ENCODE measurements at regions not wholly inside any gene's neighbourhood (a gene's known extent, or its start where the extent isn't known, plus 50 kb on each side); places are given as distances from the start of the nearest gene placed in this dataset.
"Not testable (repeated sequence)": the region's sequence is repeated elsewhere in the genome, so short reads cannot be mapped to it uniquely, and the experiment has no call there.

DNA sequence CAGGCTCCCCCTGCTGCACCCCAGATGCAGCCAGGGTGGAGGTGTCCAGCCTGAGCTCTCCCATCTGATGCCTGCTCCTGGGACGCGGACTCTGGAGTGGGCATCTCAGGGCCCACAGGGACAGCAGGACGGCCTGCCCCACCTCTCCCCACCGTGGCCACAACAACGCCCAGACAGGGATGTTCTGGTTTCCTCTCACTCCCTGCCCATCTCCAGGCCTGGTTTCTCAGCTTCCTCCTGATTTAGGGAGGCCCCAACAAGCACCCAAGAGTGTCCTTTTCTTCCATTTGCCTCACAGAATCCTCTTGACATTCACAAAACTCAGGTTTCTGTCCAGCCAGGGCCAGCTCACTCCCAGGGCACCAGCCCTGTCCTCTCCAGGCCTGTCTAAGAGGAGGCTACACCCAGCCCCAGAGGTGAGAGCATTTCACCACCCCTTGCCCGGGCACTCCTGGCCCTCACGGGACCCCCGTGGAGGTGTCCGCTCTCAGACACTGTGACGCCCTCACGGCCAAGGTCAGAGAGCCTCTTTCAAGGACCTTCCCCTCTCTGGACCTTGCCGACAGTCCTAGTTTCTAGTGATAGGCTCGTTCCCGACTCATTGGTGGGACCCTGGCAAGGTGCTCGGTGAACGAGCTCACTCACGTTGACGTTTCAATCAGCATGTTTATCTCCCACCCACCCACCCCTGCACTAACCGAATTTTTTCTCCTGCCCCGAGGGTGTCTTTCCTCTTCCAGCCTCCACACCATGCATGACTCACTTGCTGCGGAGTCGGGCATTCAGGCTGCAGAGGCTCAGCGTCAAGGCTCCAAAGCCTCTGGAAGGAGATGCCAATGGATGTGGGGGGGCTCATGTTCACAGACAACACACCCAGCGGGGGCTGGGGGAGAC lies 62.0 kb upstream of the UNC5A start:
- no peak for DNase-seq

DNA sequence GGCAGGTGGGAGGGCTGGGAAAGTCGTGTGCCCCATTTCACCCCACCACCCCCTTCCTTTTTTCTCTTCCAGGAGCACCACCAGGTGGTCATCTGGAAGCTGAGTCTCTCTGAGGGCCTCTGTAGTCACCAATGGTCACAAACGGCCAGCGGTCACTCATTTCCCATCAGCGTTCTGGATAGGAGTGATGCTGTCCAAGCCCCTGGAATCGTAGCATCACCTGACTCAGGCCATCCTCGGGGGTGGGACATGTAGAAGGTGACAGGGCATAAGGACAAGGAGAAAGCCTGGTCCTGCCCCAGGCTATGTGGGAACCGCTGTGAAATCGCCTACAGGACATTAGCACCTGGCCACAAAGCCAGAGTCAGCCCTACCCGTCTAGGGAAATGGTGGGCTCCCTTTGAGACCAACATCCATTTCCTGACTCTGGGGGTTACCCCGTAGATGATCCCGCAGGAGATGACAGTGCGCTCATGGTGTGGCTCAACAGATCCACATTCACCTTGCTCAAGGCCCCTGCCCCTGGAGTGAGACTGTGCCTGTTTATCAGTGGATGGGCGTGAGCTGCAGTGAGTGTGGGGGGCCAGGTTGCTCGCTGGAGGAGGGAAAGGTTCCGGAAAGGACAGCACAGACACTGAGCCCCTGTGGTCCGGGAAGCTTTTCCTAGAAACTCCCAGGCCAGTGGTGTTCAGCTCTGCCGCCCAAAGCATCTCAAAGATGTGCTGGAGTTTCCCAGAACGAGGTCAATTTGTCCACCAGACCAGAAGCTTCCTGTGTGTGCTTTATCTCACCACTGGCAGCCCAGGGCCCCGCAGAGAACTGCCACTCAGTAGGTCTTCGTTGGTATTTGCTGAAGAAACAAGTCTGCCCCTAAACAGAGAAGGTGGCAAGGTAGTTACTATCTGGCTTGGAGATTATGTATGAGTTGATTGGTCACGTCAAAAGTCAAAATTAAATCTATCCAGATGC lies 61.1 kb upstream of the UNC5A start:
- no peak for DNase-seq

DNA sequence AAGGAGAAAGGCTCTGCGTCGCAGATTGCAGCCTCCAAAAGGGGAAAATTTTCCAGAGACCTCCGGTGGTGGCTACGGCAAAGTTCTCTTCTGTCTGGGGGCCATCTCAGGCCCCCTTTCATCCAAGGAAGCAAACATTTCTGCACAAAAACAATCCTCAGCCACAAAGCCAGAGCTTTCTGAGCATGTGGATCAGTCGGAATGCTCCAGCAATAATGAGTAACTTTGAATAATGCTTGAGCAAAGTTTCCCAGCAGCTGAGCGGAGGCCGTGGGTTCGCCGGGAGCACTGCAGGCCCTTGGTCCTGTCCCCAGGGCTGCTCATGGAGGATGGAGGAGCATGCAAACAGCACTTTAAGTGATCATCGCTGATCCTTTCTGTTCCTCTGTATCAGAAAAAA lies 60.2 kb upstream of the UNC5A start:
- DNase-seq = no peak

DNA sequence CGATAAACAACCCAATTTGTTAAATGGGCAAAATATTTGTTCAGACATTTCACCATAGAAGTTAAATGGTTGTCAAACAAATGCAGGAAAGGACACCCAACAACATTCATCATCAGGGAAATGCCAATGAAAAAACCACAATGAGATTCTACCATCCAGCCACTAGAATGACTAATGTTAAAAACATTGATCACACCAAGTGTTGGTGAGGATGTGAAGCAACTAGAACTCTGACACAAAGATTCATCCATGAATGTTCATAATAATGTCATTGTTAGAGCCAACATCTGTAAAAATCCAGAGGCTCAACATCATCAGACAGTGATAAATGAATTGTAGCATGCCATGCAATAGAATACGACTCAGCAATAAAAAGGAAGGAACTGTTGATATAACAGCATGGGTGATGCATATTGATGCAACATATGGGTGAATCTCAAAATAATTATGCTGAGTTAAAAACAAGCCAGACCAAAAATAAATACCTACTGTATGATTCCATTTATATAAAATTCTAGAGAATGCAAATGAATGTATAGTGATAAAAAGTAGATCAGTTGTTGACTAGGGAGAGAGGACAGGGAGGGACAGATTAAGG lies 55.9 kb upstream of the UNC5A start:
- no peak for DNase-seq

DNA sequence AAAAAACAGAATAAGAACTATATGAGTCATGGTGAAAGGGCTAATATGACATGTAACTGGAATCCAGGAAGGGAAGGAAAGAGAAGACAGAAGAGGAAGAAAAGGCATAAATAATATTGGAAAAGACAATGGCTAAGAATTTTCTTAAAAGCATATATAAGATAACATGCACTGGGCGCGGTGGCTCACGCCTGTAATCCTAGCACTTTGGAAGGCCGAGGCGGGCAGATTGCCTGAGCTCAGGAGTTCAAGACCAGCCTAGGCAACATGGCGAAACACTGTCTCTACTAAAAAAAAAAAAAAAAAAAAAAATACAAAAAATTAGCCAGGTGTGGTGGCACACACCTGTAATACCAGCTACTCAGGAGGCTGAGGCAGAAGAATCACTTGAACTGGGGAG lies 54.8 kb upstream of the UNC5A start:
- not testable (repeated sequence) for DNase-seq

DNA sequence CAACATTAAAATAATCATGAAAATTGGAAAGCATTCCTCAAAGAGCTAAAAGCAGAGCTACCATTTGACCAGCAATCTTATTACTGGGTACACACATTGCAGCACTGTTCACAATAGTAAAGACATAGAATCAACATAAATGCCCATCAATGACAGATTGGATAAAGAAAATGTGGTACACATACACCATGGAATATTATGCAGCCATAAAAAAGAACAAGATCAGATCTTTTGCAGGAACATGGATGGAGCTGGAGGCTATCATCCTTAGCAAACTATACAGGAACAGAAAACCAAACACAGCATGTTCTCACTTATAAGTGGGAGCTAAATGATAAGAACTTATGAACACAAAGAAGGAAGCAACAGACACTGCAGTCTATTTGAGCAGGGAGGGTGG lies 52.8 kb upstream of the UNC5A start:
- not testable (repeated sequence) for DNase-seq

All from NCI-H1417 (cell line).